VCaP (cell line): ENCODE measurements at regions not wholly inside any gene's neighbourhood (a gene's known extent, or its start where the extent isn't known, plus 50 kb on each side); places are given as distances from the start of the nearest gene placed in this dataset.
"Not testable (repeated sequence)": the region's sequence is repeated elsewhere in the genome, so short reads cannot be mapped to it uniquely, and the experiment has no call there.

ENCODE experiments used
- H3K27ac ChIP-seq: fragments of 450-650 bp; 2 replicates; pipeline ENCODE4 v1.5.1; 2017
- CTCF ChIP-seq: fragments of 450-650 bp; conservative IDR thresholded peaks from 2 replicates; pipeline ENCODE4 v1.5.1; 2017; ENCODE audit warnings: mild to moderate bottlenecking, moderate library complexity

GRCh38 chr11:90606721-90607120 is 383.9 kb upstream of the CHORDC1 start:
- TF ChIP-seq CTCF = no peak

DNA sequence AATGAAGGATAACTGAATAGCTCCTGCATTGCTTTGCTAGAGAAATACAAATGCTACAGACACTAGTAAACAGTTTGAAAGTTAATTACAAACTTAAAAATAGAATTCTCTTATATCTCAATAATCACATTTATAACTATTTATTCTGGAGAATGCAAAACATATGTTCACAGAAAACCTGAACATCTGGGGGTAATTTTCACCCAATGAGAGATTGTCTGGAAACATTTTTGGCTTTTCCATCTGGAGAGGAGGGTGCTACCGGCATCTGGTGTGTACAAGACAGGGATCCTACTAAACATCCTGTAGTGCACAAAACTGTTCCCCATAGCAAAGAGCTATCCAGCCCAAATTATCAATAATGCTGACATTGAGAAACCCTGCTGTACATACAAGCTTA is 378.4 kb upstream of the CHORDC1 start:
- no peak overlapping the region for H3K27ac ChIP-seq
- no peak for TF ChIP-seq CTCF

More at GRCh38 chr11:90606721-90607120, 383.9 kb upstream of the CHORDC1 start:
- no peak overlapping the region for H3K27ac ChIP-seq

GRCh38 chr11:90594658-90595057 is 371.8 kb upstream of the CHORDC1 start:
- no peak overlapping the region for H3K27ac ChIP-seq
- no peak for TF ChIP-seq CTCF

GRCh38 chr11:90593099-90593498 is 370.2 kb upstream of the CHORDC1 start:
- TF ChIP-seq CTCF = no peak
- H3K27ac ChIP-seq = no peak overlapping the region

DNA sequence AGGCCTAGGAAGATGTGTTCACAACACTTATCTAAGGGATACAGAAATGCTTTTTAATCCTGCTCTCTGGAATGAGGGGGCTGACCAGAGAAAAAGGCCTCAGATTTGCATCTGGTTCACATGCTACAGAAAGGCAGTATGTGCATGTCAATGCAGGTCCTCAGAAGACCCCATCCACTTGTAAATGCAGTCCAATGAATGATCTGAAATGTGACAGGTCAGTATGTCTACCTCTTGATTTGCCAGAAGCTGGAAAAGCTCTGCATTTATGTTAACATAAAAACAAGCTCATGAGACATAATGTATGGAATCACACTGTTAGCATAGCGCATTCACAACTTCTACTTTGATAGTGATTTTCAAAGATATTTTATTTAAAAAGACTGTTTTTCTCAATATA is 367.4 kb upstream of the CHORDC1 start:
- no peak for TF ChIP-seq CTCF
- H3K27ac ChIP-seq = no peak overlapping the region

GRCh38 chr11:90589735-90590134 is 366.9 kb upstream of the CHORDC1 start:
- no peak overlapping the region for H3K27ac ChIP-seq
- no peak for TF ChIP-seq CTCF

DNA sequence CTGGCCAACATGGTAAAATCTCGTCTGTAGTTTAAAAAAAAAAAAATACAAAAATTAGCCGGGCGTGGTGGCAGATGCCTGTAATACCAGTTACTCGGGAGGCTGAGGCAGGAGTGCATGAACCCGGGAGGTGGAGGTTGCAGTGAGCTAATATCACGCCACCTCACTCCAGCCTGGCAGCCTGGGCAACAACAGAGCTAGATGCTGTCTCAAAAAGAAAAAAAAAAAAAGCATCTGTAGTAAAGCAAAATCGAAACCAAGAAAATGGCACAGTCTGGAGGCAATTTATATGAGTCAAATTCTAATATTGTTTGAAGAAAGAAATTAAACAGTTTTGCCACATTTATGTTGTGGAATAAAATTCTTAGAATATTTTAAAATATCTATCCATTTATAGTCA is 365.0 kb upstream of the CHORDC1 start:
- H3K27ac ChIP-seq = no peak overlapping the region
- TF ChIP-seq CTCF = no peak

DNA sequence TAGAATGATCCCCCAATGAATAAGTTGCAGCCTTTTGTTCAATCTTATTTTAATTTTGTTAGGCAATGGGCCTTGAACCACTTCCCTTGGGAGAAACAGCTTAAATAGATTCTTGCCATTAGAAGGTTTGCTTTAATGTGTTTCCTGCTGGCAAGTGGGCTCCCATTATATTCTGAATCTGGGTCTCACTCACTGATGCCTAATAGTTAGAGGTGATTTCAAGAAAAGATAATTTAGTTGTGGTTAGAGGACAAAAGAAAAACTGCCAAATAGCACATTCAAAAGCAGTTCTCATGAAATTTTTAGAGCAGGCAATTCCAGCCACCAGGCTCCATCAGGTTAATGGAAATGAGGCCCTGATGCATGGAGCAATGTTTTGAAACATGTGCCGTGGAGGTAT is 362.6 kb upstream of the CHORDC1 start:
- no peak overlapping the region for H3K27ac ChIP-seq
- TF ChIP-seq CTCF = no peak

DNA sequence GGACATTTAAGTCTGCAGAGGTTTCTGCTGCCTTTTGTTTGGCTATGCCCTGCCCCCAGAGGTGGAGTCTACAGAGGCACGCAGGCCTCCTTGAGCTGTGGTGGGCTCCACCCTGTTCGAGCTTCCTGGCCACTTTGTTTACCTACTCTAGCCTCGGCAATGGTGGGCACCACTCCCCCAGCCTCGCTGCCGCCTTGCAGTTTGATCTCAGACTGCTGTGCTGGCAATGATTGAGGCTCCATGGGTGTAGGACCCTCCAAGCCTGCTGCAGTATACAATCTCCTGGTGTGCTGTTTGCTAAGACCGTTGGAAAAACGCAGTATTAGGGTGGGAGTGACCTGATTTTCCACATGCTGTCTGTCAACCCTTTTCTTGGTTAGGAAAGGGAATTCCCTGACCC is 360.1 kb upstream of the CHORDC1 start:
- not testable (repeated sequence) for H3K27ac ChIP-seq
